ENCODE measurements at regions not wholly inside any gene's neighbourhood (a gene's known extent, or its start where the extent isn't known, plus 50 kb on each side); places are given as distances from the start of the nearest gene placed in this dataset.

DNA sequence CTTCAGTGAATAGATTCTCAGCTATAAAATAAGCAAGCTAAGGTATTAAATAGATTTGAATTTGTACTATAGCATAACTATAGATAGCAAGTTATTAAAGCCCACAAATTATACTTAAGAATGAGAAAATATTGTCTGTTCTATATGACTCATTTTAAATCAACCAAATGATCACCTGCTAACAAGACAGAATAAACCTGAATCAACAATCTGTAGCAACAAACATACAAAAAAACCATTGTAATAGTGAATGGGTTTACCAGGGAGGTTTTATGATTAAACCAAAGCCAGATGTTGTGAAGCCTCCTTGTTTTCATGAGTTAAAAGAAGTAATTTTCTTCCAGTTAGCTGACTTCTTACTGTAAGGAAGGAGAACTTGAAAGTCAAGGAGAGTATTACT lies 71.9 kb upstream of the HTR1B start:
- H3K4me3 ChIP-seq (ENCODE audit: low read depth, low read length), result no peak overlapping the region
- CTCF ChIA-PET, result no interaction called here
- H3K27me3 ChIP-seq (ENCODE audit: control insufficient read depth, insufficient read depth, low read length), result no peaks in the 10 kb centered on the region
- DNase-seq (ENCODE audit: low read depth), result no peak
- TF ChIP-seq, protein P1, sequence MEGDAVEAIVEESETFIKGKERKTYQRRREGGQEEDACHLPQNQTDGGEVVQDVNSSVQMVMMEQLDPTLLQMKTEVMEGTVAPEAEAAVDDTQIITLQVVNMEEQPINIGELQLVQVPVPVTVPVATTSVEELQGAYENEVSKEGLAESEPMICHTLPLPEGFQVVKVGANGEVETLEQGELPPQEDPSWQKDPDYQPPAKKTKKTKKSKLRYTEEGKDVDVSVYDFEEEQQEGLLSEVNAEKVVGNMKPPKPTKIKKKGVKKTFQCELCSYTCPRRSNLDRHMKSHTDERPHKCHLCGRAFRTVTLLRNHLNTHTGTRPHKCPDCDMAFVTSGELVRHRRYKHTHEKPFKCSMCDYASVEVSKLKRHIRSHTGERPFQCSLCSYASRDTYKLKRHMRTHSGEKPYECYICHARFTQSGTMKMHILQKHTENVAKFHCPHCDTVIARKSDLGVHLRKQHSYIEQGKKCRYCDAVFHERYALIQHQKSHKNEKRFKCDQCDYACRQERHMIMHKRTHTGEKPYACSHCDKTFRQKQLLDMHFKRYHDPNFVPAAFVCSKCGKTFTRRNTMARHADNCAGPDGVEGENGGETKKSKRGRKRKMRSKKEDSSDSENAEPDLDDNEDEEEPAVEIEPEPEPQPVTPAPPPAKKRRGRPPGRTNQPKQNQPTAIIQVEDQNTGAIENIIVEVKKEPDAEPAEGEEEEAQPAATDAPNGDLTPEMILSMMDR (IDR thresholded peaks at IDR 0.05; ENCODE audit: insufficient read depth, low read depth, low read length), result no peak
- POLR2A ChIA-PET, result no interaction called here
- H3K36me3 ChIP-seq (ENCODE audit: control insufficient read depth, insufficient read depth, low read length), result no peaks in the 10 kb centered on the region

DNA sequence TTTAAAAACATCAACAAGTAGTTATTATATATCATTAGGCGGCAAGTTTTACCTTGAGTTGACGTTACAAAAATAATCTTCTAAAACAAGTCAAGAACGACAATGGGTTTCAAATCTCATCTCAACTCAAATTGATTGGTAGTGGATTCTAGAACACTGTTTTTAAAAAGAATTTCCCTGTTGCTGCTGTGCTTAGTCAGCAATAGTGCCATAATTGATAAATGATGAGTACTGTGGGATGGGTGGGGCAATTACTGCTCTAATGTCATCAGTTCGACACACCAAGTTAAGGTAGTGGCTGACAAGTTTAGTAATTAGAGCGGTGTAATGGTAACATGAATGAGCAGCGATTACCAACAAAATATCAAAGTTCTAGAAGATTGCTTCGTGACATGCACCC lies 73.4 kb upstream of the HTR1B start:
- no peak for DNase-seq (ENCODE audit: low read depth)
- no peaks in the 10 kb centered on the region for H3K36me3 ChIP-seq (ENCODE audit: control insufficient read depth, insufficient read depth, low read length)
- ChIA-PET POLR2A (no interaction called here), CTCF (interaction anchor here (0.7 kb wide), 1 partner anchor 1298 kb away, joined by 3 read pairs; no protein-coding TSS in a partner anchor)
- no peak overlapping the region for H3K4me3 ChIP-seq (ENCODE audit: low read depth, low read length)
- TF ChIP-seq, protein P1 (IDR thresholded peaks at IDR 0.05; ENCODE audit: insufficient read depth, low read depth, low read length), result no peak
- H3K27me3 ChIP-seq (ENCODE audit: control insufficient read depth, insufficient read depth, low read length), result no peaks in the 10 kb centered on the region

DNA sequence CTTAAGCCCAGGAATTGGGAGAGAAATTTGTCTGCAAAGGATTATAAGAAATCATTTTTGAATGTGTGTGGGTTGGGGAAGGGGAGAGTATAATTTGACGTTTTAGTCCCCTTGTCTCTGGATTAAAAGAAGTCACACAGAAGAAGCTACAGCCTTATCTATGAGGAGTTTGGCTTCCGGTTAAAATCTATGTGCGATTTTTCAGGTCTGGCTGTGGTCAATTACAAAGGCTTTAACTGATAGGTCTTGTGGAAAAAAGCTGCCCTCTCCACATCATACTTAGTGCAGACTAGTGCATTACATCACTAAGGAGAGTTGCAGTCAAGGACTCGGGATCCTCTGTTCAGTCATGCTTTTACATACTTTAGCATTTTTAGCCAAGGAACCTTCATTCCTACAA lies 80.3 kb upstream of the HTR1B start:
- Histone ChIP-seq H3K4me3 (ENCODE audit: low read depth, low read length) (no peak overlapping the region), H3K36me3 (ENCODE audit: control insufficient read depth, insufficient read depth, low read length) (no peaks in the 10 kb centered on the region), H3K27me3 (ENCODE audit: control insufficient read depth, insufficient read depth, low read length) (no peaks in the 10 kb centered on the region)
- no peak for DNase-seq (ENCODE audit: low read depth)
- TF ChIP-seq, protein P1 (IDR thresholded peaks at IDR 0.05; ENCODE audit: insufficient read depth, low read depth, low read length), result no peak
- POLR2A ChIA-PET, result no interaction called here
- CTCF ChIA-PET, result no interaction called here

DNA sequence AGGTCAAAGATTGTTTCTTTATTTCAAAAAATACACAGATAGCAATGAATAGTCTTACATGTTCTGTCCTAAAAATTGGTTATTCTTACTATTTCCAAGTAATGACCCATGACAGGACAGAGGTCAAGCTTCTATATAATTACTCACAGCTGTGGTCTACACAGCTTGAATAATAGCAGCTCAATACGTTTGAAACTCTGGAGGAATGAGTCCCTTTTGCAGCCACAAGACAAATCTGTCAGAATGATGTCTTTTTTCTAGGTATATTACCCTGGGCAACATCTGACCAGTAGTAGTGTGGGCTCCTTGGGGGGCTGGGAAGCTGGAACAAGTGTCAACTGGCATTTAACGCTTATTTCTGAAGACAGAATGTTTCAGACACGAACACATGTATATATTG lies 84.9 kb upstream of the HTR1B start:
- DNase-seq (ENCODE audit: low read depth), result no peak
- CTCF ChIA-PET, result no interaction called here
- POLR2A ChIA-PET, result no interaction called here
- H3K36me3 ChIP-seq (ENCODE audit: control insufficient read depth, insufficient read depth, low read length), result no peaks in the 10 kb centered on the region
- TF ChIP-seq, protein P1 (IDR thresholded peaks at IDR 0.05; ENCODE audit: insufficient read depth, low read depth, low read length), result no peak
- H3K27me3 ChIP-seq (ENCODE audit: control insufficient read depth, insufficient read depth, low read length), result no peaks in the 10 kb centered on the region
- H3K4me3 ChIP-seq (ENCODE audit: low read depth, low read length), result no peak overlapping the region

- Histone ChIP-seq H3K27me3 (ENCODE audit: control insufficient read depth, insufficient read depth, low read length) (no peaks in the 10 kb centered on the region), H3K4me3 (ENCODE audit: low read depth, low read length) (no peak overlapping the region), H3K36me3 (ENCODE audit: control insufficient read depth, insufficient read depth, low read length) (no peaks in the 10 kb centered on the region)
- DNase-seq (ENCODE audit: low read depth), result no peak
- ChIA-PET POLR2A (no interaction called here), CTCF (no interaction called here)
- TF ChIP-seq, protein P1 (IDR thresholded peaks at IDR 0.05; ENCODE audit: insufficient read depth, low read depth, low read length), result no peak
Measured at GRCh38 chr6:77548662-77549366, 85.5 kb upstream of the HTR1B start.

Data from BJ (cell line).